WI38 (cell line): ENCODE measurements at regions not wholly inside any gene's neighbourhood (a gene's known extent, or its start where the extent isn't known, plus 50 kb on each side); places are given as distances from the start of the nearest gene placed in this dataset.

Source experiments
- H3K4me3 ChIP-seq: 2 replicates; pipeline ENCODE4 v1.5.1; 2011; ENCODE audit warnings: low read depth, mild to moderate bottlenecking, control low read depth, low read length
- CTCF ChIP-seq: IDR thresholded peaks from 2 replicates; pipeline ENCODE4 v1.5.1; 2012; ENCODE audit warnings: low read depth, mild to moderate bottlenecking, control low read depth, low read length

GRCh38 chr14:29462772-29463171 is 464.9 kb downstream of the PRKD1 start:
- no peak overlapping the region for H3K4me3 ChIP-seq
- no peak for TF ChIP-seq CTCF

- no peak for TF ChIP-seq CTCF
- no peak overlapping the region for H3K4me3 ChIP-seq
Measured at GRCh38 chr14:29463727-29464395, 463.8 kb downstream of the PRKD1 start.

GRCh38 chr14:29465095-29465494 is 462.6 kb downstream of the PRKD1 start:
- TF ChIP-seq CTCF: no peak

GRCh38 chr14:29475641-29476040 is 452.0 kb downstream of the PRKD1 start:
- H3K4me3 ChIP-seq: no peak overlapping the region
- no peak for TF ChIP-seq CTCF

More at GRCh38 chr14:29465095-29465494, 462.6 kb downstream of the PRKD1 start:
- no peak overlapping the region for H3K4me3 ChIP-seq

- H3K4me3 ChIP-seq: no peak overlapping the region
- no peak for TF ChIP-seq CTCF
Measured at GRCh38 chr14:29486132-29486531, 441.5 kb downstream of the PRKD1 start.

- H3K4me3 ChIP-seq: no peak overlapping the region
- TF ChIP-seq CTCF: no peak
Measured at GRCh38 chr14:29489911-29490425, 437.7 kb downstream of the PRKD1 start.

GRCh38 chr14:29493849-29494248 is 433.8 kb downstream of the PRKD1 start:
- TF ChIP-seq CTCF: no peak
- no peak overlapping the region for H3K4me3 ChIP-seq
